NCI-H510A treated with DMSO at 0.1 percent for 48 hours (cell line): ENCODE measurements at regions not wholly inside any gene's neighbourhood (a gene's known extent, or its start where the extent isn't known, plus 50 kb on each side); places are given as distances from the start of the nearest gene placed in this dataset.

Source experiments
- DNase-seq: peaks from one replicate; lab custom pipeline; 2025; lab: John Stamatoyannopoulos, UW

- no peak for DNase-seq
Measured at GRCh38 chr11:69994810-69995209, 83.3 kb upstream of the ANO1 start.

GRCh38 chr11:69995697-69996096 lies 82.4 kb upstream of the ANO1 start:
- DNase-seq: no peak

DNA sequence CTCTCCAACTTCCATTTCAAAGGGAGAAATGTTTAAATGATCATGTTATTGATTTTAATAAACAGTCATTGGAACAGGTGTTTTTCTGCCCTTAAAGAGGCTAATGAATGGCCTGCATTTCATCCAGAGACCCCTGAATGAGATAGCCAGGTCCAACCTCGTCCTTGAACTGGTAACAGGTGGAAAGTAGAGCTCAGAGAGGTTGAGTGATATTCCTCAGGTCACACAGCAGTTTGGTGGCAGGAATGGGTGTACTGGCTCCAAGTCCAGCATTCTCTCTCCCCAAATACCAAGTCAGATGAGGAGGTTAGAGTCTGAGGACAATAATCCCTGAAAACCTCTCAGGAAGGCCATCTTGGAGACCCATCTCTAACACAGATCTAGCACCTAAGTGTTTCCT lies 81.7 kb upstream of the ANO1 start:
- DNase-seq: no peak

- DNase-seq: no peak
Measured at GRCh38 chr11:69997352-69997751, 80.8 kb upstream of the ANO1 start.

- no peak for DNase-seq
Measured at GRCh38 chr11:69999721-70000120, 78.4 kb upstream of the ANO1 start.

DNA sequence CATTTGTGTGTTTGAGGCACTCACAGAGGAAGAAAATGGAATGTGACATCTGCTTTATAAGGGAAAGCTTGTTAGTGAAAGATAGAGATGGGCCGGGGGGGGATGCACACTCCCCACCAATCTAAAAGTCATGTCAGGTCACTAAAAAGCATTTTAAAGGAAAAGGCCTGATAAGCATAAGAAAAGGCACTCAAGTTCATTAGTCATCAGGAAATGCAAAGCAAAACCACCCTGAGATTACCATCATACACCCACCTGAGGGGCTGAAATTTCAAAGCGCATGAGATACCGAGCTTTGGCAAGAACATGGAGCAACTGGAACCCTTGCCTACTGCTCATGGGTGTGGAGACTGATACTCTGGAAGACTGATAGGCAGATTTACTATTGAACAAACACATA lies 77.9 kb upstream of the ANO1 start:
- no peak for DNase-seq

DNA sequence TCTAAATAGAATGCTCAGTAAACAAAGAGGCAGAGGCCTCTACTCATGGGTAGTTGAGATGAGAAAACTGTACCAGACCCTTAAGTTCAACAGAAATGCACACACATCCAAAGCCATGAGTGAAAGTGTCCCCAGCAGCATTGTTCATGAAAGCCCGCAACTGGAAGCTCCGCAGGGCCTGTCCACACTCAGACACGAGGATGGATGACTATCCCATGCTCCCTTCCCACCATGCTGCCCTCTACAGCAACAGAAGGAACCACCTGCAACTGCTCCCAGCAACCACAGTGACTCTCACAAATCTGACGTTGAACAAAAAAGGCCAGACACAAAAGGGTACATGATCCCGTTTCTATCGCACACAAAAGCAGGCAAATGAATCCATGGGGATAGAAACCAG lies 76.9 kb upstream of the ANO1 start:
- DNase-seq: no peak

DNA sequence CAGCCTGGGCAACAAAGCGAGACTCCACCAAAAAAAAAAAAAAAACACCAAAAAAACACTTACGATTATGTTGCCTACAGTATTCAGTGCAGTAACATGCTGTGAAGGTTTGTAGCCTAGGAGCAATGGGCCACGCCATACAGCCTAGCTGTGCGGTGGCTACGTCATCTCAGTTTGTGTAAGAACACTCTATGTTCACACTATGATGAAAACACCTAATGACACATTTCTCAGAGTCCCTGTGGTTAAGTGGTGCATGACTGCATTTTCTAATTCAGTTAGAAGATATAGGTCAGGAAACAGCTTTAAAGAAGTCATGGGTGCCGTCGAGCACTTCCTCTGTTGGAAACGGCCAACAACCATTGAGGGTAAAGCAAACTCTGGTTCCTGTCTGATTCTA lies 75.7 kb upstream of the ANO1 start:
- DNase-seq: no peak

GRCh38 chr11:70005107-70005818 lies 72.9 kb upstream of the ANO1 start:
- no peak for DNase-seq

- no peak for DNase-seq
Measured at GRCh38 chr11:70007796-70008195, 70.3 kb upstream of the ANO1 start.

DNA sequence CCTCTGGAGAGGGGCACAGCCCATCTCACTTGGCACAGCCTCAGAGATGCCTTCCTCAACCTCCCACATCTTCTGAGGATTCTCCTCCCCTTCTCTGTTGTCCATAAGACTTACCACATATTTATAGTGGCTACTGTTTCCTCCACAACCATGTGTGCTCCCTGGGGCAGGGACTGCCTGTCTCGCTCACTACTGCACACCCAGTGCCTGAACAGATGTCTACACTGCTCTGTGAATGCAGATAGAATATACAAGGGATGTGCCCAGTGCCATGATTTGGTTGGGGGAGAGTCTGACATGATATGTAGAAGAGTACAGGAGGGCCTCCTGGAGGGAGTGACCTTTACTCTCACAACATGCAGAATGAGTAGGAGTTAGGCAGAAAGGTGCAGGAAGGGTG lies 67.3 kb upstream of the ANO1 start:
- no peak for DNase-seq

GRCh38 chr11:70012134-70012733 lies 65.9 kb upstream of the ANO1 start:
- no peak for DNase-seq

GRCh38 chr11:70014291-70014690 lies 63.8 kb upstream of the ANO1 start:
- no peak for DNase-seq

- DNase-seq: no peak
Measured at GRCh38 chr11:70016666-70017367, 61.3 kb upstream of the ANO1 start.

GRCh38 chr11:70018816-70019215 lies 59.3 kb upstream of the ANO1 start:
- DNase-seq: no peak

DNA sequence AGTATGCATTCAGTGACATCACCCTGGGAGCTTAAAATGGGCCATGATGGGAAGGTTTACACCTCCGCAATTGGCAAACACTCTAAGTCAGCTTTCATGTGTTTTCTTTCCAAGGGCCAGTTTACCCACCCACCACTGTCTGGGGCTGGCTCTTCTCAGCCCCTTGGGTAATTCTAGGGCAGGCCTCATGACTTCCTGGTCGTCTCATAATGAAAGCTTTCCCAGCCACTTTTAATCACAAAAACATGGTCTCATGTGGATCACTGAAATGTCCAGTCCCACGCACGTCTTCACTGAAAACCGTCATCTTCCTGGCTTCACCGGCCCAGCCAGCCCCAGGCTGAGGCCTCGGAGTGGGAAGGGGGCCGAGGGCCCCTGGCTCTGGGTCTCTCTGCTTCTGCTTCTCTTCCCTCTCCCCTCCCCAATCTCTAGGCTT lies 58.5 kb upstream of the ANO1 start:
- no peak for DNase-seq

GRCh38 chr11:70020336-70021214 lies 57.5 kb upstream of the ANO1 start:
- no peak for DNase-seq

DNA sequence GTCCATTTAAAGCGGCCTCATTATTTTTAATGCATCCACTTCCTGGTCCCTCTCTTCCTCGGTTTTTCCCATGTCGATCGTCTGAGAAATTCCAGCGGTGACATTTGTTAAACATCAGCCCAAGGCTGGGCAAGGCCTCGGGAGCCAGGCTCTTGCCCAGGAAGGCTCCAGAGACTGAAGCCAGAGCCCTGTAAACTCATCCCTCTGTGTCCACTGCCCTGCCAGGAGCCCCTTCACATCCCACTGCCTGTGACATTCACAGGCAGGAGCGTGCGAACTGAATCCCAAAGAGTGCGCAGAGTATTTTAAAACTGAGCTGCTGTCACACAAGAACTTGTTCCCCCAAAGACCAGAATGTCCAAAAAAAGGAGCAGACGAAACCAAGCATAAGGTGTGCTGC lies 56.5 kb upstream of the ANO1 start:
- DNase-seq: no peak

DNA sequence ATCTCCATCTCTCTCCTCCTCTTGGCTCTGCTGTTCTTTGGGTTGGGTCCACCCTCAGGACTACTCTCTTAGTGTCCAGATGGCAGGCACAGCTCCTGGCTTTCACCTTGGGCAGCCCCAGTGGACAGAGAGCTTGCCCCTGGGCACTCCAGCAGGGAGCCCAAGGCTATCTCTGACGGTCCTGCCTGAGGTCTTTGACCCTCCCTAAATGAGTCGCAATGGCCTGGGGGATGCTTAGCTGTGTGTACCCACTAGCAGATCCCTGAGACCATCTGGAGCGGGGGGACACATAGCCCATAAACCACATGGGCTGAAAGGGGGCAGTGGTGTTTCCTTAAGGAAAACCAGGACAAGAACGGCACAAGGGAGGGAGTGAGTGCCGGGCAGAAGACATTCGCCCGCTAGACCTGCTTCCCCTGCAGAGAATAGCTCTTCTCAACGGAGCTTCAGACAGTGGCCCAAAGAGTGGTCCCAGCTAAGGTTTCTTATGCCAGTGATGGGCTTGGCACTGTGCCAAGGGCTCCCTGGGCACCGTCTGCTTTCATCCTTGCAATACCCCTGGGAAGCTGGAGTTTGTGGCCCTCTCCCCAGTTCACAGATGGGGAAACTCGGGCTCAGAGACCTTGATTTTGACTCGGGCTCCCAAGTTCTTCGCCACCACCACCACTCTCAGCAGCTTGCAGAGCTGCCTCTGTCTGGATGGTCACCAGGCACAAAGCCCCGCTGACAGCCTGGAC lies 53.9 kb upstream of the ANO1 start:
- DNase-seq: no peak

- no peak for DNase-seq
Measured at GRCh38 chr11:70024773-70025045, 53.4 kb upstream of the ANO1 start.

DNA sequence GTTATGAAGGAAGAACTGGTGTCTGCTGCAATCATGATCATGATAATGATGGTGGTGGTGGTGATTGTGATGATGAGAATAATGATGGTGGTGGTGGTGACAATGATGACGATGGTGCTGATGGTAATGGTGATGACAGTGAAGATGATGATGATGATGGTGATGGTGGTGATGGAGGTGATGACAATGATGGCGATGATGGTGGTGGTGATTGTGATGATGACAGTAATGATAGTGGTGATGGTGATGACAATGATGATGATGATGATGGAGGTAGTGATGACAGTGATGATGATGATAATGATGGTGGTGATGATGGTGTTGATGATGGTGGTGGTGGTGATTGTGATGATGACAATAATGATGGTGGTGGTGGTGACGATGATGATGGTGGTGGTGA lies 52.8 kb upstream of the ANO1 start:
- no peak for DNase-seq

DNA sequence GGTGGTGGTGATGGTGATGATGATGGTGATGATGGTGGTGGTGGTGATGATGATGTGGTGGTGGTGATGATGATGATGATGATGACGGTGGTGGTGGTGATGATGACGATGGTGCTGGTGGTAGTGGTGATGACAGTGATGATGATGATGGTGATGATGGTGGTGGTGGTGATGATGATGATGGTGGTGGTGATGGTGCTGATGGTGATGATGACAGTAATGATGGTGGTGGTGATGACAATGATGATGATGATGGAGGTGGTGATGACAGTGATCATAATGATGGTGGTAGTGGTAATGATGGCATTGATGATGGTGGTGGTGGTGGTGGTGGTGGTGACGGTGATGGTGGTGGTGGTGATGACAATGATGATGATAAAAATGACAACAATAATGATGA lies 52.1 kb upstream of the ANO1 start:
- DNase-seq: no peak
